GM19372 (cell line): ENCODE measurements at regions not wholly inside any gene's neighbourhood (a gene's known extent, or its start where the extent isn't known, plus 50 kb on each side); places are given as distances from the start of the nearest gene placed in this dataset.
"Not testable (repeated sequence)": the region's sequence is repeated elsewhere in the genome, so short reads cannot be mapped to it uniquely, and the experiment has no call there.

Source experiments
- ATAC-seq: cut with Tn5 transposase; IDR thresholded peaks from one replicate; pipeline ENCODE4 v1.9.1; 2021; ENCODE audit warnings: mild to moderate bottlenecking, low read depth, moderate library complexity; ENCODE audit not compliant: unreplicated experiment

- not testable (repeated sequence) for ATAC-seq
Measured at GRCh38 chr4:164141755-164142375, 612.1 kb upstream of the SMIM31 start.

DNA sequence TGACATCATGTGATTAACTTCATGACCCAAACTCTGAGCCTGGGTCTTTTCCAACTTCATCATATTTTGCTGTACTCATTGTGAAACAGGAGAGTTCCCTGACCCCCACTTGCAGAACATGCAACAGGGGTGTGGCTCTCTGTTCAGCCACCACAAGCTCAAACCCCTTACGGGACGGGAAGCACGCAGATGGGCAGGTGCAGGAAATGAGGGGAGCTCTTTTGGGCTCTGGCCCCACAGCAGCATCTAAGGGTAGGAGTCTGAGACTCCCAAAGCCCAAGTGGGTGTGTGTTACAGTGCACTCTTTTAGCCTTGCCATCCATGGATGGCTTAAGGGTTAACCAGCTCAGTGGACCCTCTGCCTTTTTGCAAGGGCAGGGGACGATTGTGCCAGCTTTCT is 599.5 kb upstream of the SMIM31 start:
- ATAC-seq: no peak

DNA sequence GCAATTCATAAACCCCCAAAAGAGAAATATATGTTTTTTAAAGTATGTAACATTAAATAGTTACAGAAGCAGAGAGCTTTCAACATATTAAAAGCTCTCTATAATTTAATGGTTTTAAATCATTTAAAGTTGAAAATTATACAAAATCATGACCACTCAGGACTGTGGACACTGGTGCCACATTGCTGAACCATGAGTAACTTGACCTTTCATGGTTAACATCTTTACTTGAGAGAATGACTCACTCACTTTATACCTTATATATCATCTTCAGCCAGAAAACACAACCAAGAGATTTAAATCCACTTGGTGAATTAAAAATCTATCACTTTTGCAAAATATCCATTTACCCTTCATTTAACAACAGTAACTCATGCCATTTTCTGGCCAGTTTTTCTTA is 584.3 kb upstream of the SMIM31 start:
- ATAC-seq: no peak

- no peak for ATAC-seq
Measured at GRCh38 chr4:164177153-164177552, 576.8 kb upstream of the SMIM31 start.

- ATAC-seq: no peak
Measured at GRCh38 chr4:164177753-164178152, 576.2 kb upstream of the SMIM31 start.

DNA sequence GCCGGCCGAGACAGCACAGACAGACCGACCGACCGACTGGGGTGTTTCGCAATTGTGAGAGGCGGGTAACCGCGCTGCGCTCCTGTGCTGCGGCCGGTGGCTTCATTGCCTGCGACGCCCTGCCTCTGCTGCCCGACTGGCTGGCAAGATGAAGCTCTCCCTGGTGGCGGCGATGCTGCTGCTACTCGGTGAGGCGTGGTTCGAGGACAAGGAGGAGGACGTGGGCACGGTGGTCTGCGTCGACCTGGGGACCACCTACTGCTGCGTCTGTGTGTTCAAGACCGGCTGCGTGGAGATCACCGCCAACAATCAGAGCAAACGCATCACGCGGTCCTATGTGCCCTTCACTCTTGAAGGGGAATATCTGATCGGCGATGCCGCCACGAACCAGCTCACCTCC is 565.7 kb upstream of the SMIM31 start:
- ATAC-seq: no peak

GRCh38 chr4:164192844-164193243 is 561.1 kb upstream of the SMIM31 start:
- ATAC-seq: no peak

DNA sequence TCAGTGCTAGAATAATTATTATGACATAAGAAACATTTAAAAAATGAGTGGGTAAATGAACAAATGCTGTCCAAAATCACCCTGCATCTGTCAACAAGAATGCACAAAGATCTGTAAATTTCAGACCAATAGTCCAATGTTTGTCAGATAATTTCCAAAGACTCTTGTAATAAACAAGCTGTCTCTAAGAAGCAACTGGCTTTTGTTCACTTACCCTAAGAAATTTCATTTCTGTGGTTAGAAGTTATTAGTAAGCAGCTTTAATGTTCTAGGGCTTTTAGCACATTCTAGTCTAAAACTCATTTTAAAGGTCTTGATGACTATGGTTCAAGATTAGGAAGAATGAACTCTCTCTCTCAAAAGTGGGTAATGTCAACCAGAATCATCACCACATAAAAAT is 560.3 kb upstream of the SMIM31 start:
- no peak for ATAC-seq

GRCh38 chr4:164197556-164197955 is 556.4 kb upstream of the SMIM31 start:
- no peak for ATAC-seq

DNA sequence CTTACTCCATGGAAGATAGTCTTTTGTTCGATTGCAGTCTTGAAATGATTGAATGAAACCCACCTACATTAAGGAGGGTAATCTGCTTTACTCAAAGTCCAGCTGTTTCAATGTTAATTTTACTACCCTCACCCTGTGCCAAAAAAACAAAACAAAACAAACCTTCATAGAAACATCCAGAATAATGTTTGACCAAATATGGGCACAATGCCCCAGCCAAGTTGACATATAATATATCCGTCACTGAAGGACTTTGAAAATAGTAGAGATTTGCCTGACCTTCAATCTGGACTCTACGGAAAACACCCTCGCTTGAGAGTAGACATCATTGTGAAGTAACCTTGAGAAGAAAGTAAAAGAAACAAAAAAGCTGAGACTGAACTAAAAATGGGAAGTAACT is 550.5 kb upstream of the SMIM31 start:
- no peak for ATAC-seq

DNA sequence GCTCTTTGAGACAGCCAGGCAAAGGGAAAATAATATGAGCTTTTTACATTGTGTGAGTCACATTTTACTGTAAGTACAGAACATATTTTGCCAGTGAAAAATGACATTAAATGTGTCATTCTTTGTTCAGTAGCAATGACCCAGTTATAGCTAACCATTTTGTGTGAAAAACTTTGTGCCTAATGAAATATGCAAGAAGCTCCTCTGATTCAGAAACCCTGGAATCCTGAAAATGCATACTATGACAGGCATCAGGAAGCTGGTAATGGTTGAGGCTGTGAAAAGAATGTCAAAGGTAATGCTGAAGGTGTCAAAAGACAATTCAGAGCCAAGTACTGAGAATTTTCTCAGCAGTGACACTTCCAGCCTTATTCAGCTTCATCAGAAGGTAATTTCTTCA is 549.5 kb upstream of the SMIM31 start:
- ATAC-seq: no peak

GRCh38 chr4:164207460-164207859 is 546.5 kb upstream of the SMIM31 start:
- no peak for ATAC-seq

DNA sequence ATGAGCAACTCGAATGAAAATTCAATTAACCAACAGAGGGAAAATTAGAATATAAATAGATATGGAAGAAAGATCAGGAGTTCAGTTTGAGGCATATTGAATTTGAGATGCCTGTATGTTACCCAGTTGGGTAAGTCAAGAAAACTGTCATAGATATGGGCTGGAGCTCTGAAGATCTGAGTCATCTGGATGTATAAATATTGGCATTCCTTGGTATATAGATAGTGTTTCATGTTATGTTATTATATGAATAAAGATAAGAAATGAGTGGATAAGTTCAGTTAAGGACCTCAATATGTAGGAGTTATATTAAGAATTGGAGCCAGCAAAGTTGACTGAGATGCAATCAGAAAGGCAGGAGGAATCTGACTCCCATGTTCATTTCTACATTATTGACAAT is 543.6 kb upstream of the SMIM31 start:
- ATAC-seq: no peak

- ATAC-seq: no peak
Measured at GRCh38 chr4:164212134-164212533, 541.8 kb upstream of the SMIM31 start.

- ATAC-seq: no peak
Measured at GRCh38 chr4:164212714-164213113, 541.2 kb upstream of the SMIM31 start.

GRCh38 chr4:164215113-164215741 is 538.7 kb upstream of the SMIM31 start:
- ATAC-seq: no peak

GRCh38 chr4:164221631-164222030 is 532.3 kb upstream of the SMIM31 start:
- ATAC-seq: no peak

DNA sequence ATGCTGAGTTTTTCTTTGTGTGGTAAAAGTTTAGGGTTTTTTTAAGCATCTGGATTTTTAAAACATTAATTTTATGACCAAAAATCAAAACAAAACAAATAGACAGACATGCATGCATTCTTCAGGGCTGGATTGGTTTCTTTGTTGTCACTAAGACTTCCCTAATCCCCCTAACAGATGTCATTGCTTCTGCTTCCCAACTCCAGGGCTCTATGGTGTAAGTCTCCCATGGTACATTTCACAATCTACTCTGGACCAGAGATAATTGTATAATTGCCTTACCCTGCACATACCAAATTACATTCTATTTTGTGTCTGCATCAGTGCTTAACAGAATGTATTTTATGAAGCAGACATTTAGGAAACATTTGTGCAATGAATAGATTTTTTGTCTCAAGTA is 529.1 kb upstream of the SMIM31 start:
- ATAC-seq: no peak

- no peak for ATAC-seq
Measured at GRCh38 chr4:164229255-164229654, 524.7 kb upstream of the SMIM31 start.

DNA sequence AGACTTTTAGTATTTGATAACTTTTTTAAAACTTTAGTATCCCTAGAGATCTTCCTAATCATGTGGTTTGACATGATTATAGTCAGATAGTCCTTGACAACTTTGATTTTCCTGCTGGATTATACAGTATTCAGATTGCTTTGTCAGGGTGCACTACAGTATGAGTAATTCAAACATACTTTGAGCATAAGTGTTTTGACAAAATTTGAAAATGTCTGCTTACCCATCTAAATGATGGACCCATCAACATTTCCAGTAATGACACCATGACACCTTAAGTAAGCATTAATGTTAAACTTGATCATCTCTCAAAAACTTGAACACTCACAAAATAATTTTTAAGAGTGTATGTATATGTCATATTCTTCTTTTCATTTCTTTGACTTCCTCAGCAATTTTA is 514.5 kb upstream of the SMIM31 start:
- ATAC-seq: no peak

- no peak for ATAC-seq
Measured at GRCh38 chr4:164239976-164240375, 514.0 kb upstream of the SMIM31 start.

- ATAC-seq: no peak
Measured at GRCh38 chr4:164251257-164251656, 502.7 kb upstream of the SMIM31 start.

GRCh38 chr4:164252286-164252685 is 501.6 kb upstream of the SMIM31 start:
- ATAC-seq: no peak
